LoVo (cell line): ENCODE measurements at regions not wholly inside any gene's neighbourhood (a gene's known extent, or its start where the extent isn't known, plus 50 kb on each side); places are given as distances from the start of the nearest gene placed in this dataset.

Experiments
- DNase-seq: peaks from one replicate; pipeline ENCODE4 v3.0.0-alpha.2; 2016; ENCODE audit warnings: low spot score

DNA sequence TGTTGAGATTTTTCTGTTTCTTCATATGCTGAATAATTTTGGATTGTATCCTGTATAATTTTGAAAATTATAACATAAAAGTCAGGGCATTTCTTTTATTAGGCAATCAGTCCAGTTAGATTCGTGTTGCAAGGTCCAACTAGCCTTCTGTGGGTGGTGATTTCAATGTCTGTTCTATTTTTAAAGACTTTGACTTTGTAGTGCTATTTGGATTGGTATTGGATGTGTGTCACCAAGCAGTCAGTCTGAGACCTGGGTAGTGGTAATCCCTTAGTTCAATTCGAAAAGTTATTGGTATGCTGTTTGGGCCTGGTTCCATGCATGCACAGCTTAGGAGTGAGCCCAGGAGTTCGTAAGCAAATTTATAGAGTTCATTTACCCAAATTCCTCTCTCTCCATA, 82.2 kb downstream of the EPDR1 start:
- no peak for DNase-seq

DNA sequence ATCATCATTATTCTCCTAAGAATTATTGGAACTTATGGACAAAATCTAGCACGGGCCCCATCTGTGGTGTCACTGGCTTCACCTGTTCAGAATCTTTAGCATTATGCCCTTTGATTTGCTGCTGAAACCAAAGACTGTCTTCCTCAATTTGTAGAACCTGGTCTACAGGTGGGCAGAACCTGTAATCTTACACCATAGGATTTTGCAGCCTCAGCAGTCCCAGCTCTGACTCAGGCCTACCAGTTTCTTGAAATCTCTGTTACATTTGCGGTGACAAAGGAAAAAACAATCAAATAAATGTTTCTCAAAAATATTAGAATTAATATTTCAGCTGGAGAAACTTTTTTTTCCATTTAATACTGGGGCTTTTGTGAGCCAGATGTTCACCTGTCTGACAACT, 86.1 kb downstream of the EPDR1 start:
- no peak for DNase-seq

DNA sequence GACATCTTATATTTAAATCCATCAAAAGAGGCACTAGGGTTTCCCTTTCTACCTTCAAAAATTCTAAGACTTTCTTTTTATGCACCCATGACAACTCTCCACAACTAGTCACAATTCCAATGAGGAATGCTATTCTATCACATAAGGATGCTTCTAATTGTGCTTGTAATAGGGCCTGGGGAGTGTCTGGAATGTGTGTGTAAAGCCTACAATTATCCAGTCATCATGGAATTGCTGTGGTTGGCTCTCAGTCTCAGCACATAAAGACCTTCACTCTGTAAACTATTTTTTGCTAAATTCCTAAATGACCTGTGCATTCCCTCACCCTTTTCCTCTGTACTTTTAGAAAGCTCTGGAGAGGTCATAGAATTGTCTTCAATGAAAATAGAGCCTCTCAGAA, 86.7 kb downstream of the EPDR1 start:
- no peak for DNase-seq

DNA sequence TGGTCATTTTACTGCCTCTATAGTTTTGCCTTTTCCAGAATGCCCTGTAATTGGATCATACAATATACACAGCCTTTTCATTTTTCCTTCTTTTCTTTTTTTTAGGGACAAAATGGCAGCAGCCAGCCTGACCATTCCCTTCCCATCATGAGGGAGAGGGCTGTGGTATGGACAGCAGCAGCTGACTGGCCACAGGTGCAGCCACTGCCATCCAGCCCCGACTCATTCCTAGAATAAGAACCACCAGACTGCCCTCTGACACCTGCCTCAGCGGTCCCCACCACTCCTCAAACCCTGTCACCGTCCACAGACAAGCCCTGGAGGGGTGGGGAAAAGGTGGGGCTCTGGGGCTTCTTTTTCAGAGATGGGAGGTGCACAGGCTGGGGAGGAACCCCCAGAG, 92.8 kb downstream of the EPDR1 start:
- DNase-seq, result no peak

DNA sequence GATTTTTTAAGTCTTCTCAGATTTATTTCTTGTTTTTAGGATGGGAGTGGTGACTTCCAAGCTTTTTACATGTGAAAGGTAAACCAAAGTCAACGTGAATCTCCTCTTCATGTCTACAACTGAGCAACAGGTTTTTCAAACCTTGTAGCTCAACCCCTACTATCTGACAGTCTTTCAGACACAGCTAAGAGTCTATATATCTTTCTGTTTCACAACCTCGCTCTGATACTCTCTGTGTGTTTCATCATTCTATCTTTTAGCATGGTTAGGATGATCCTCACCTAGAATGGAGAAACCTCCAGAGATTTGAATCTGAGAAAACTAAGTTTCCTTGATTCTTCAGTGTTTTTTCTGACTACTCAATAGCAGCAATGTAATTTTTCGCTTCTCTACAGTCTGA, 96.1 kb downstream of the EPDR1 start:
- DNase-seq, result no peak

DNA sequence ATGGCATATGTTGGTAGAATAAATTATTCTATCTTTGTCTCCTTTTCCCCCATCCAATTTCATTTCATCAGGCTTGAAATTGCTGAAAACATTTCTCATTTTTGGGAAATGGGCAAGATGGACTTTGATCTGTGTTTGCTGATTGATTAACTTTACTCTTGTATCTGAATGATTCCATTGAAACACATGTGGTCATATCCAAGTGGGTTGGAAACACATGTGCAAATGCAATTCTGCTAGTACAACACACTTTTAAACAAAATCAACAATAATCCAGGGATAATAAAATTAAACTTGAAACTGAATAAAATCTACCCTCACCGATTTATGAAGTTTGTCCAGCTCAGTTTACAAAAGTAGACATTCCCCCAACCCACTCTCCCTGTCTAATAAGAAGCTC, 96.9 kb downstream of the EPDR1 start:
- no peak for DNase-seq

DNA sequence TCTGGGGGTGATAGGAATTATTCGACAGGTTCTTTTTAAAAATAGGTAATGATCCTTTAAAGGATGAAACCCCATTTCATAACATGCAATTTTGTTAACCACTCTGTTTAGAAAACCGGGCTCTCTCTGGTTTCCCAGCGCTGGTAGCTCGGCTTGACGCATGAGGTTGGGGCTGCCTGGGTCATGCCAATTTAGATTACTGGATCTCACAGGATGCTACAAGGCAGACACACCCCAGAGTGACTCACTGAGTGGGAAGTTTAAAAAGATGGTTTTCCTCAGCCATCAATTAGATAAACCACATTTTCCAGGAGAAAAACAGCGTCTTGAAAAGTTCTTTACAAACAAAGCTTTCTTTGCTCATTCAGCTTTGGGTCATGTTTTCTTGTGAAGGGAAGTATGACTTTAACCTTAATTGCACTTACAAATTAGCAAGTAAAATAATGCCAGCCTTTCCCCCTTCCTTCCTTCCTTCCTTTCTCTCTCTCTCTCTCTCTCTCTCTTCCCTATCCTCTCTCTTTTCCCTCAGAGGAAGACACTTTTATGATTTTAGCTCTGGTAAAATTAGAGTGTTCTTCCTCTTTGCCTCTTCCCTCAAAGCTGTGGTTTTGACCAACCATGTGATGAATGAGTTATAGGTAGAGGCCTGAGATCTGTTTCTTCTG, 99.8 kb downstream of the EPDR1 start:
- DNase-seq, result no peak

DNA sequence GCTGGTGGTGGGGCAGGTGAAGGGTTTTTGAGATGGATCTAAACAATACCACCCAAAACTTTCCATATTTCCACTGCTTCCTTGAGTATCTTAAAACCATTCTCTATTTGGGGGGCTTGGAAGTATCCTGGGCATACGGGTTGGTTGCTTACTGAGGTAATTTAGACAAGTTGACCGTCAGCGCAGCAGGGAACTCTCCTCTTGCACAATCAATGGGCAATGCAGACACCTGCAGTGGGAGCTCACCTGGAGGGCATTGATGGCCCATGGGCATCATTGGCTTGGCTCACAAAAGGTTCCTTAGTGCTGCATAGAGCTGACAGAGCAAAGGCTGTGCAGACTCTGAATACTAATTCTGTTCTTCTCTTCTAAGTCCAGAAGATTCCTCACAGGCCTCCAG, 101.5 kb downstream of the EPDR1 start:
- DNase-seq, result no peak

DNA sequence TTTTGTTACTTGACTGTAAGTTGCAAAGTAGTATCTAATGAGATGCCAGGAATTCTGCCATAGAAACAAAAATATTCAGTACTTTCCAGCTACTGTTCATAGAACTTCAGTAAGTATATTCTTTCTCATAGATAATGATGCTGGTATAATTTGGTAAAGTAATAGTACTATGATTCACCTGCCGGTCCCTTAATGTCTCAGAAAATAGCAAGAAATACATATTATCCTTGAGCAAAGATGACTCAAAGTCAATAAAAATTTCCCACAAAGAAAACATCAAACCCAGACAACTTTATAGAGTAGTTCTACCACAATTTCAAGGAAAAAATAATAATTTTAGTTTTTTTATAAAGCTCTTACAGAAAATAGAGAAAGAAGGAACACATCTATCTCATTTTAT, 105.4 kb downstream of the EPDR1 start:
- DNase-seq, result no peak

DNA sequence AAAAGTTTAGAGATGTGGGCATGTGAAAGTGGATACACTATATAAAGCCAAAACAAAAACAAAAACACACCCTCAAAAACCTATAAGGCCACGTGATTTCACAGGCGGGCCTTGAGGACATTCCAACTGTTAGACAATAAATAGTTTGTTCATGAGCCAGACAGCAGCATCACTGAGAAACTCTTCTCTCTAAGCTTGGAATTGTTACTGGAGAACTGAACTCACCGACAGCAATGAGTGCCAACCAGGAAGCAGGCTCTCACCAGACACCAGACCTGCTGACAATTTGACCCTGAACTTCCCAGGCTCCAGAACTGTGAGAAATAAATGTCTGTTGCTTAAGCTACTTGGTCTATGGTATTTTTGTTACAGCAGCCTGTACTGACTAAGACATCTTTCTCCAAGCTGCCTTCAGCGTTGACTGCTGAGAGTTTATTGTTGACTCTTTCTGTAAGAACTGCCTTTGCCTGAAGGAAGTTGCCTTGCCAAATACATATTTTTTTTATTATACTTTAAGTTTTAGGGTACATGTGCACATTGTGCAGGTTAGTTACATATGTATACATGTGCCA, 107.5 kb downstream of the EPDR1 start:
- peak; percentile 26 for DNase-seq

DNA sequence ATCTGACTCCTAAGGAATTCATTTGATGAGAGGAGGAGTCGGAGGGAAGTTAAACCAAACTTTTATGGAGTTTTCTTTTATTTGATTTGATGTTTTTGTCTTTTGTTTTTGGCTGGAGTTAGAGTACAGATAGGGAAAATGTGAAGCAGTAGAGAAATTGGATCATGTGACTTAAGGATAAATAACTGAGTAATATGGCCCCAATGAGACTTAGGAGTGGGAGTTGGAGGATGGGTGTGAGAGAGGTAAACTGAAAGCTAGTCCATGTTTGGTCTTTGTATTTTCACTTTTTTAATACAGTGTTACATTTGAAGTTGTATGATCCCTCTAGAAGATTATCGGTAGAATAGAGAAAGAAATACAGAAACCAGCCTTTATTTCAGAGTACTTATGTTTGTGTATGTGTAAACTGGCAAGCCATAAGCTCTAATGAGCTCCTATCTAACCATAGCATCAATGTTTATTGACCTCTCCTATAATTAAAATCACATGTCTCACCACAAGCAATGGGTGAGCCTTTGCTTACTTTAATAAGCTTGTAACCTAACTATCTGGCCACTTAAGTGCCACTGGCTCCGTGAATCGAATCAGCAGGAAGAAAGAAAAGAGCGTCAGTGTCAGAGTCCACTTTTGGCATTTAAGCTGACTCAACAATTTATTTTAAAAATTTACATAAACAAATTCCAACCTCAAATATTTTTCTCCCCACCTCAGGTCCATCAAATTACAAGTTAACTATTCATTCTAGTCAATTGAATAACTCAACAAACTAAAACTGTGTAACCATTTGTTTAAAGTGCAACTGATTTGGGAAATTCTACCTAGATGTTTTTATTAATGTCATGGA, 113.8 kb downstream of the EPDR1 start:
- DNase-seq, result peak; percentile 55

DNA sequence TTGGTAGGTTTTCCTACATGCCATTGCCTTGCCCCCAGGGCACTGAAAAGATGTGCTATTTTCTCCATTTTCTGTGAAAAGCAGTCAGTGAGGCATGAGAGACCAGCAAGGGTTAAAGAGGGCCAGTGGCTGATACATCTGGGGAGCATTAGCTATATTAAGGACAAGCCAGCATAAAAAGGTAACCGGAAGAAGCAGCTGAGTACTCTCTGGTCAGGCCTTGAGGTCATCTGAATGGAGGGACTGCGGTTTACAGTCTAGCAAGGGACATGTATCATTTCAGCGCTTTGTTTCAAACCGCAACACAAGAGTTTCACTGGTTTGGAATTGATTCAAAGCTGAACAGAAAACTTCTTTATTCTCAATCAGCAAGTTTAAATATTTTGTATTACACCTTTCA, 120.4 kb downstream of the EPDR1 start:
- DNase-seq, result no peak

DNA sequence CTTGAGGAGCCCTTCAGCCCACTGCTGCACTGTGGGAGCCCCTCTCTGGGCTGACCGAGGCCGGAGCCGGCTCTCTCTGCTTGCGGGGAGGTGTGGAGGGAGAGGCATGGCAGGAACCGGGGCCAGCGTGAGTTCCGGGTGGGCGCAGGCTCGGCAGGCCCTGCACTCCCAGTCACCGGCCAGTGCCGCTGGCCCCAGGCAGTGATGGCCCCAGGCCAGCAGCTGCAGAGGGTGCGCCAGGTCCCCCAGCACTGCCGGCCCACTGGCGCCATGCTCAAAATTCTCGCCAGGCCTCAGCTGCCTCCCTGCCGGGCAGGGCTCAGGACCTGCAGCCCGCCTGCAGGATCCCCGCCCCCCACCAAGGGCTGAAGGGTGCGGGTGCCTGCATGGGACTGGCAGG, 128.4 kb upstream of the STARD3NL start:
- no peak for DNase-seq

DNA sequence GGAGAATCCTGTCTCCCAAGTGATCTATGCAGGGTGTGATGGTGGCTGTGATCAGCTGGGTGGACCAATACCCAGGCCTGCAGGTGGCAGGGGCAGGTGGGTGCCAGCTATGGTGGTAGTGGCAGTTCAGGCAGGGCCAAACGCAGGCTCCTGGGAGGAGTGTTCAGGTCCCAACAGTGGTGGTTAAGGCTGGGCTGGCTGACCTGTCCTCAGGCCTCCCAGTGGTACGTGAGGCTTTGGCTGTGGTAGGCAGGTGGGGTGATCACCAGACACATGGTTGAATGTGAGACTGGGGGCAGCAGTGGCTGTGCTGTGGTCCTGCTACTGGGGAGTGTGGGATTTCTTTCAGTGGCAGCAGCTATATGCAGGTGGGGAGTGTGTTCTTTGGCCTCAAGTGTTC, 126.7 kb upstream of the STARD3NL start:
- no peak for DNase-seq

DNA sequence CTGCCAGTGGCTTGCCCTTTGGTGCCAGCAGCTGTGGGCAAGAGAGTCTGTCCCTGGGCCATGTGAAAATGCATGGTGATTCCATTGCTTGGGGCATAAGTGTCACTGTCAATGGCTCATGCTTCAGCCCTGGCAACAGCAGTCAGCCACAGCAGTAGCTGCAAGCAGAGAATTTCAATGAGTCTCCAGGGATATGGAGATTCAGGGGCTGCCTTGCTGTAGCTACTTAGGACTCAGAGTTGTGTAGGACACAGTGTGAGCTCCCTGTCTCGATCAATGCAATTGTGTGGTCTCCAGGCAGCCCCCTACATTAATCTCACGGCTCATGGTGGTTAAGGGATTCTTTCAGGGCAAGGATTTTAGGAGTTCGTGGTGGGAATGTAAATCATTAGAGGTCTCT, 126.3 kb upstream of the STARD3NL start:
- no peak for DNase-seq

DNA sequence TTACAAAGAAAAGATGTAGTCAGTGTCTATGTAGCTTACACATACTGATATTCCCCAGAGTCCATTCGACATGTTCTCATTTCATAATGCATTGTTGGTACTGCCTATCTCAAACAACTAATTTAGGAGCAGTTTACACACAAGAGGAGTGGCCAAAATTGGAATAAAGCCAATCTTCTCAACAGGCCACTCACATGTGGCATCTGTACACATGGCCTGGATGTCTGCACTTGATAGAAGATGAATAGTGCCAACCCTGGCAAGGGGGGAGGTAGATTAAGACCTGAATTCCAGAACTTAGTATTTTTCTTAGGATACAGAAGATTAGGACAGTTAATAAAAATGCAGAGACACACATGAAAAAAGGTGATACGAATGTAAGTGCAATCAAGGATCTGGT, 125.3 kb upstream of the STARD3NL start:
- DNase-seq, result no peak

DNA sequence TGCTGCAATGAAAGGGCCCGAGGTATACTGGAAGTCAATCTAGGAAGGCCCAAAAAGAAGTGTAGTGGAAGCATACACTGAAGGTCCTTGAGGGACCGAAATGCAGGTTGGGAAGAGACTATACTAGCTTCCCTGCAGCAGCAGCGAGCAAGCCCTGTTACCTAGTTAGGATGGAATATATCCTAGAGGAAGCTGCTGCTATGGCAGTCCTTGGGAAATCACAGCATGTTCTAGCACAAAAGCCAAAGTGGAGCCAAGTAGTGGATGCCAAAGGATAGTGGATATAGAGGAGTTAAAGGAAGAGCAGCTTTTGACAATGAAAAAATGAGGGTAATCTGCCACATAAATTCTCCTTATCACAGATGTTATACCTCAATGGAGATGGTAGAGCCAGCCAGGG, 123.8 kb upstream of the STARD3NL start:
- no peak for DNase-seq

DNA sequence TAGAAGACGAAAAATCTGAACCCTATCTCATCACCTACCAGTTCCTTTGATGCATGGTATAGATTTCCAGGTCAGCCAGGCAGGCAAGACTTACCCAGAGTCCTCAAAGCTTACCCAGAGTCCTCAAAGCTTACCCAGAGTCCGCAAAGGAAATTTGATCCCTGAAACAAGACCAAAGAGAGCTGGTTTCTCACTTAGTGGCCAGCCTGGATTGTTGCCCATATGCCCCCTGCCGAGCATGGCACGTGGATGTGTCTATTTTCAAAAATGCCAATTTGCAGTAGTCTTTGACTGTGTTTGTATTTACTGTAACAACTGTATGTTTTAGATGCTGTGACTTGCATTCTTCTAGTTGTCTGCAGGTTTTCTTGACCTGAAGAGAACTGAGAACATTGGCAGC, 120.2 kb upstream of the STARD3NL start:
- peak; percentile 10 for DNase-seq

DNA sequence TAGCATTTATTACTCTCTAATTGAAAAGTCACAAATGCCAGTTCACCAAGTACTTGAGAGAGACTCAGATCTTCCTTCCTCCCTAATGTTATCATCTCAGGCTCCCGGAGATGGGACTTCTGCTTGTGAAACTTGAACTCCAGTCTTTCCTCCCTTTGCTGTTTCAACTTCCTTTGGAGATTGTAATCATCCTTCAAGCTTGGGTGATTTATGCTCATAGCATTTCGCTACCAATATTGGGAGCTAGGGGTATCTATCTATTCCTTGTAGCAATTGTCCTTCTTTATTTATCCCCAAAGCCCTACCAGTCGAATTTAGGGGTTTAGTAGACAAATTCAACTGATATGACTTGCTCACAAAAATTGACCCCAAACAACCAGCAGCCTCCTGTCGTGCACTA, 117.9 kb upstream of the STARD3NL start:
- DNase-seq, result no peak

DNA sequence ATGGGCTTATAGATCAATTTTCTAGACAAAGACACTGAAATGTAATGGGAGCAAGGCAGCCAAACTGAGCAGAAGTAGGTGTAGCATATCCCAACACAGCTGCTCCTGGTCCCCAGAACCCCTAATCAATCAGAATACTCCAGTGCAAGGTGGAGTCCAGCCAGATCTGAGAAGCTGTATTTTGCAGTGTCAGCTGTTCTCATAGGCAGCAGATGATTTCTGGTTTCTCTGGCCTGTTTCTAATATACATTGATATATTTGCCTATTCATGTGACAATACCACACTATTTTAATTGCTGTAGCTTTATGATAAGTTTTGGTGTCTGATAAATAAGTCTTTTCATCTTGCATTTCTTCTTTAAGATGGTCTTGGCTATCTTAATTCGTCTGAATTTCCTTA, 117.4 kb upstream of the STARD3NL start:
- DNase-seq, result no peak

DNA sequence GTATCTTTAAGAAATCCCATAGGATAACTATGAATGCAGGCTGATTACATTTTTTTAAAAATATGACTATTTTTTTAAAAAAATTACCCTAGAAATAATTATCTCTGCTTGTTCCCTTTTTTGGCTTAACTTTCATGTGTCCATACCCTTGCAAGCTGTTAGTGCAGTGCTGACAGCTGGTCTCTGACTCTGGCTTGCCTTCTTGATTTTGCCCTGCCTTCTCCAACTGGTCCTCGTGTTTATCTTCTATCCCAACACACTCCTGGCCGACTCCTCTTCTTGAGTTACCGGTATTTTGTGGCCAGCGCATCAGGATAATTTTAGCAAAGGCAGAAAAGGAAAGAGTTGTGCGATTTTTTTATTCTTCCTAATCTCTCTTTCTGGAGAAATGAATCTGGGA, 111.7 kb upstream of the STARD3NL start:
- DNase-seq, result no peak

DNA sequence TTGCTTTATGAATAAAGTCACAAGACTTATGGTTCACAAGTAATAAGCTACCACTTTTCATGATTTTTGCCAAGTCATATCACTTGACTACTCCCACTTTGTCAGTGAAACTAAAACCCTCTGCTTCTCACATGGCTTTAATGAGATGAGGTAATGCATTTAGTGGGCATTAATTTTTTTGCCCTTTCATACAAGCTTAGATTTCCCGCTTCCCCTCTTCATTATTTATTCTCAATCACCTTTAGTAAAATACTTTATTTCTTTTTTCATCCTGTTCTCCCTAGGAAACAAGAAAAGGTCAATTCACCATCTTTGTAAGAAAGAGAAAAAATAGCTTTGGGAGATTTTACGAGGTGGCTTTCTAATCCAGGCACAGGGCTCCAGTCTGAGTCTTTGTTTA, 109.6 kb upstream of the STARD3NL start:
- DNase-seq, result no peak

DNA sequence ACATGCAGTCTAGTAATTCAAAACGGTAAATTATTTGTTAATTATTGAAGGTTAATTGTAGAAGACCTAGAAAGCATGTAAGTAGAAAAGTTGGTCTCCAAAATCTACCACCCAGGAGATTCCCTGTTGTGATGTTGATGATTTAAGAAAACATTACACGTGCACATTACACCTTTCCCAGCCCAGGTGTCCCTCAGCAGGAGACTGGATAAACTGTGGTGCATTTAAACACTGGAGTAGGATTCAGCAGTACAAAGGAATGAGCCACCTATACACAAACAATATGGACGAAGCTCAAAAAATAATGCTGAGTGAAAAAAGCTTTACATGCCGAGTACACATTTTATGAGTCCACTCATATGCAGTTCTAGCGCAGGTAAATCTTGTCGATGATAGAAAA, 109.0 kb upstream of the STARD3NL start:
- no peak for DNase-seq

DNA sequence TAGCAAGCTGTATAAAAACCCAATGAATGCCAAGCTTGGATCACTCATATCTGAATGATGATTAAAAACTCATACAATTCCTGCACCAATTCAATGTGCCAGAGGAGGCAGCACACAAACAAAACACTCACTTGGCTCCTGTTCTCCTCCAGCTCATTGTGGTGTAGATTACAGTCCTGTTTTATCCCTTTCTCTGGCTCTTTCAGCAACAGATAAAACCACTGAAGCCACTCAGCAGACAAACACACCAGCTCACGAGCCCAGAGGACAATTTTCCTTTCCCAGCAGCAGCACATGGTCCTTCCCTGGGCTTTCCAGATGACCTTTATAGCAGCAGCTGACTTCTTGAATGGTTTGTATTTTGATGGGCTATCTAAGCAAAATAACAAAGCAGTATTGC, 107.3 kb upstream of the STARD3NL start:
- DNase-seq, result peak; percentile 36
